ENCODE measurements at regions not wholly inside any gene's neighbourhood (a gene's known extent, or its start where the extent isn't known, plus 50 kb on each side); places are given as distances from the start of the nearest gene placed in this dataset.

DNA sequence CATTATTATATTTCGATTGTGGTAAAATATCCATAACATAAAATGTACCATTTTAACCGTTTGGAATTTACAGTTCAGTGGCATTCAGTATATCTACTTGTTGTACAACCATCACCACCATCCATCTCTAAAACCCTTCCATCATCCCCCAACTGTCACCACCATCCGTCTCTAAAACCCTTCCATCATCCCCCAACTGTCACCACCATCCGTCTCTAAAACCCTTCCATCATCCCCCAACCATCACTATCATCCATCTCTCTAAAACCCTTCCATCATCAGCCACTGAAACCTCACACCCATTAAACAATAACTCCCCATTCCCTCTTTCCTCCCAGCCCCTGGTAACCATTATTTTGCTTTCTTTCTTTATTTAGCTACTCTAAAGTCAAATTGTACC lies 144.2 kb upstream of the EEA1 start:
- H3K4me3 Mint-ChIP-seq: no peak overlapping the region
- H3K27me3 Mint-ChIP-seq: no peaks in the 10 kb centered on the region
- no peaks in the 10 kb centered on the region for H3K36me3 Mint-ChIP-seq
- H3K9me3 Mint-ChIP-seq: peaks cover 0 to 6% (median 0%) of the 10 kb centered on the region in 3 donors
- no peak overlapping the region for H3K27ac Mint-ChIP-seq
- no peaks in the 10 kb centered on the region for H3K4me1 Mint-ChIP-seq

GRCh38 chr12:93078059-93078458 lies 149.0 kb upstream of the EEA1 start:
- Mint-ChIP-seq H3K27me3 (no peaks in the 10 kb centered on the region), H3K4me3 (no peak overlapping the region), H3K4me1 (no peaks in the 10 kb centered on the region), H3K9me3 (peaks cover 0 to 6% (median 0%) of the 10 kb centered on the region in 3 donors), H3K36me3 (peaks cover 2% of the 10 kb centered on the region), H3K27ac (no peak overlapping the region)

- H3K27me3 Mint-ChIP-seq: no peaks in the 10 kb centered on the region
- no peaks in the 10 kb centered on the region for H3K4me1 Mint-ChIP-seq
- no peak overlapping the region for H3K27ac Mint-ChIP-seq
- H3K36me3 Mint-ChIP-seq: peaks cover 2% of the 10 kb centered on the region
- peaks cover 0 to 6% (median 0%) of the 10 kb centered on the region in 3 donors for H3K9me3 Mint-ChIP-seq
- no peak overlapping the region for H3K4me3 Mint-ChIP-seq
These were observed 149.5 kb upstream of the EEA1 start for GRCh38 chr12:93078577-93078976.

- Mint-ChIP-seq H3K4me3 (peak overlapping the region in 1 of 4 donors; percentile 5), H3K27ac (no peak overlapping the region), H3K36me3 (peaks cover 2% of the 10 kb centered on the region), H3K4me1 (no peaks in the 10 kb centered on the region), H3K27me3 (no peaks in the 10 kb centered on the region), H3K9me3 (peaks cover 0 to 6% (median 0%) of the 10 kb centered on the region in 3 donors)
These were observed 150.2 kb upstream of the EEA1 start for GRCh38 chr12:93079271-93079670.

DNA sequence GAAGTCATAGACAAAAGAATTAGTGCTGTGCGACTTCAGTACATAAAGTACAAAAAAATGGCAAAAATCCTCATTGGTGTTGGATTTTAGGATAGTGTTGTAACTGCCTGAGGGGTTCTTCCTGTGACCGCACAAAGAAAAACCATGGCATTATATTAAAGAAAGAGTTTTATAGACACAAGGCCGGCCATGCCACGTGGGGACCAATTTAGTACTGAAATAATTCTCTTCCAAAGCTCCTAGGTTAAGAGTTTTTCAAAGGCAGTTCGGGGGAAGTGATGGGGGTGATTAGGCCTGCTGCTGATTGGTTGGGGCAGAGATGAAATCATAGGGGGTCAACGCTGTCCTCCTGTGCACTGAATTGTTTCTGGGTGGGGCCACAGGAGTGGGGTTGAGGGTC lies 150.9 kb upstream of the EEA1 start:
- H3K27ac Mint-ChIP-seq: no peak overlapping the region
- no peaks in the 10 kb centered on the region for H3K27me3 Mint-ChIP-seq
- H3K4me3 Mint-ChIP-seq: no peak overlapping the region
- H3K9me3 Mint-ChIP-seq: peaks cover 0 to 6% (median 0%) of the 10 kb centered on the region in 3 donors
- peaks cover 2% of the 10 kb centered on the region for H3K36me3 Mint-ChIP-seq
- no peaks in the 10 kb centered on the region for H3K4me1 Mint-ChIP-seq

GRCh38 chr12:93080452-93080851 lies 151.4 kb upstream of the EEA1 start:
- Mint-ChIP-seq H3K27me3 (no peaks in the 10 kb centered on the region), H3K4me1 (no peaks in the 10 kb centered on the region), H3K9me3 (peaks cover 0 to 6% (median 0%) of the 10 kb centered on the region in 3 donors), H3K36me3 (peaks cover 2% of the 10 kb centered on the region), H3K27ac (no peak overlapping the region), H3K4me3 (no peak overlapping the region)

DNA sequence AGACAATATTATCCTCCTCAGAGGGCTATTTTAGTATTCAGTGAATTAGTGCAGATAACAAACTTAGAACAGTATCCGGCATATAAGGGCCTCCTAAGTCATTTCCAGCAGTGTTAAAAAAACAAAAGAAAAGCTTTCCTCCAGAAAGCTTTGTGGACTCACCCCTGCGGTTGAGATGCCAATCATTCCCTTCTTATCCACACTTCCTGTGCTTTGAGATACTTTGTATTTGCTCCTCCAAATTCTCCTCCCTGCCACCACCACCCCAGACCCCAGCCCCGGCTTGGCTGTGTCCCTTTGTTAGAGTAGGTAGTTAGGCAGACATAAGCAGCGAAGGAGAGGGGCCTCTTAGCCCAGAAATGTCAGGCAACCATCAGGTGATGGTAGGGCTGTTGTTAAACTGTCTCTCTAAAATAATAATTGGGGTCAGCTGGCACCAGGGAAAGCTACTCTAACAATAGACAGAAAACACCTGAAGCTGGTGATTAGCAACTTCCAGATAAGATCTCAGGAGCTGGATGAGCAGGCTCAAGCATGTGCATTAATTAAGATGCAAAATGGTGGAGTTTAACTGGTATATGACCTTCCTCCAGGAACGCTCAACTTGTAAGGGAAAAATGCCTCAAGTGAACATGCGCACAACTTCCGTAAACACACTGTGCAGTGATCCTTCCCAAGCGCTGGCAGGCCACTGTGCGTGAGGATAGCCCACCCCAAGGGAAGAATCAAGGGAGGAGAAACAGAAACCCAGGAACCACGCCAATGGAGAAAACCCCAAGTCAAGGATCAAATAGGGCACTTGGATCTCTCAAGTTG lies 152.1 kb upstream of the EEA1 start:
- Mint-ChIP-seq H3K4me1 (no peaks in the 10 kb centered on the region), H3K4me3 (no peak overlapping the region), H3K27ac (peak overlapping the region in 1 of 3 donors; percentile 44), H3K27me3 (no peaks in the 10 kb centered on the region), H3K9me3 (peaks cover 0 to 6% (median 0%) of the 10 kb centered on the region in 3 donors), H3K36me3 (peaks cover 2% of the 10 kb centered on the region)

DNA sequence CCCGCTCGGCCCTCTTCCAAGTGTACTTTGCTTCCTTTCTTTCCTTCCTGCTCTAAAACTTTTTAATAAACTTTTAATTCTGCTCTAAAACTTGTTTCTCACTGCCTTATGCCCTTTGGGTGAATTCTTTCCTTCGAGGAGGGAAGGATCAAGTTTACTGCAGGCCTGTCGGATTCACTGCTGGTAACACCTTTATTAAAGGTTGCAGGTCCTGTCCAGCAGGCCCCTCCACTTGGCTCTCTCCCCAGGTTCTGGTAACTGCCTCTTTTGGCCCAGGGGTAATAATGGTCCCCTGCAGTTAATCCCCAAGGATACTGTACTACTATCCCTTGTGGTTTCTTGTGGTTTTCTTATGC lies 152.7 kb upstream of the EEA1 start:
- peaks cover 0 to 12% (median 5%) of the 10 kb centered on the region in 3 donors for H3K9me3 Mint-ChIP-seq
- H3K36me3 Mint-ChIP-seq: peaks cover 2% of the 10 kb centered on the region
- H3K27me3 Mint-ChIP-seq: no peaks in the 10 kb centered on the region
- no peak overlapping the region for H3K4me3 Mint-ChIP-seq
- H3K27ac Mint-ChIP-seq: peak overlapping the region in 1 of 3 donors; percentile 44
- no peaks in the 10 kb centered on the region for H3K4me1 Mint-ChIP-seq

- Mint-ChIP-seq H3K4me1 (no peaks in the 10 kb centered on the region), H3K27me3 (no peaks in the 10 kb centered on the region), H3K36me3 (peaks cover 6% of the 10 kb centered on the region), H3K9me3 (peaks cover 0 to 6% (median 5%) of the 10 kb centered on the region in 3 donors), H3K4me3 (no peak overlapping the region), H3K27ac (no peak overlapping the region)
These were observed 156.5 kb upstream of the EEA1 start for GRCh38 chr12:93085383-93086287.

GRCh38 chr12:93086288-93086727 lies 157.2 kb upstream of the EEA1 start:
- no peak overlapping the region for H3K27ac Mint-ChIP-seq
- H3K4me3 Mint-ChIP-seq: no peak overlapping the region
- H3K4me1 Mint-ChIP-seq: no peaks in the 10 kb centered on the region
- no peaks in the 10 kb centered on the region for H3K27me3 Mint-ChIP-seq
- peaks cover 0 to 6% (median 5%) of the 10 kb centered on the region in 3 donors for H3K9me3 Mint-ChIP-seq
- peaks cover 6% of the 10 kb centered on the region for H3K36me3 Mint-ChIP-seq

- Mint-ChIP-seq H3K27ac (no peak overlapping the region), H3K4me1 (no peaks in the 10 kb centered on the region), H3K9me3 (peaks cover 0 to 6% (median 5%) of the 10 kb centered on the region in 3 donors), H3K4me3 (no peak overlapping the region), H3K27me3 (no peaks in the 10 kb centered on the region), H3K36me3 (peaks cover 4% of the 10 kb centered on the region)
These were observed 158.9 kb upstream of the EEA1 start for GRCh38 chr12:93087840-93088610.

DNA sequence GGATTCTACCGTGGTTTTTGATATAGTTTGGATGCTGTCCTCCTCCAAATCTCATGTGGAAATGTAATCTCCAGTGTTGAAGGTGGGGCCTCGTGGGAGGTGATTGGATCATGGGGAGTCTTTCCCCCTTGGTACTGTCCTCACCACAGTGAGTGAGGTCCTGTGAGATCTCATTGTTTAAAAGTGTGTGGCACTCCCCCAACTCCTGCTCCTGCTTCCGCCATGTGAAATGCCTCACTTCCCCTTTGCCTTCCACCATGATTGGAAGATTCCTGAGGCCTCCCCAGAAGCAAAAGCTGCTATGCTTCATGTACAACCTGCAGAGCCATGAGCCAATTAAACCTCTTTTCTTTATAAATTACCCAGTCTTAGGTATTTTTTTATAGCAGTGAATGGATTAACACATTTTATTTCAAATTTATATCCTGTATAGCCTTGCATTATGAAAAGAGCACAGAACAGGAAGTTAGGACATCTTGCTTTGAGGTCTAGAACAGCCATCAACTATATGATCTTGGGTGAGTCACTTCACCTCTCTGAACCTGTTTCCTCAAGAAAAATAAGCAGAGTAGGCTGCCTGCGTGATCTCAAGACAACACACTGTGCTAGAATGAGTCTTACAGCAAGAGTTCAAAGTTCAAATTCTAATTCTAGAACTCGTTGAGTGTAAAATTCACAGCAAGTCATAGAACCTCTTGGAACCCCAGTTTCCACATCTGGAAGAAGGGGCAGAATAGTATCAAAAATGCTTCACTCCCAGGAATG lies 160.9 kb upstream of the EEA1 start:
- no peaks in the 10 kb centered on the region for H3K27me3 Mint-ChIP-seq
- no peak overlapping the region for H3K27ac Mint-ChIP-seq
- peaks cover 0 to 6% (median 5%) of the 10 kb centered on the region in 3 donors for H3K9me3 Mint-ChIP-seq
- H3K4me1 Mint-ChIP-seq: peaks cover 3 to 4% (median 3%) of the 10 kb centered on the region in 3 donors
- no peak overlapping the region for H3K4me3 Mint-ChIP-seq
- H3K36me3 Mint-ChIP-seq: peaks cover 4% of the 10 kb centered on the region

GRCh38 chr12:93090731-93091172 lies 161.7 kb upstream of the EEA1 start:
- Mint-ChIP-seq H3K9me3 (peaks cover 0 to 6% (median 5%) of the 10 kb centered on the region in 3 donors), H3K27ac (no peak overlapping the region)

More at GRCh38 chr12:93090731-93091172, 161.7 kb upstream of the EEA1 start:
- Mint-ChIP-seq H3K4me1 (peaks cover 9% of the 10 kb centered on the region in 3 donors), H3K36me3 (peaks cover 4% of the 10 kb centered on the region), H3K4me3 (no peak overlapping the region), H3K27me3 (no peaks in the 10 kb centered on the region)

Data from IgD-negative memory B cell (primary cell).